Hematopoietic multipotent progenitor cell treated with erythropoietin and hydrocortisone succinate and interleukin-3 and kit ligand, for 4 days (in vitro differentiated cells): ENCODE measurements at regions not wholly inside any gene's neighbourhood (a gene's known extent, or its start where the extent isn't known, plus 50 kb on each side); places are given as distances from the start of the nearest gene placed in this dataset.
A peak's percentile ranks its signal among the peaks of the same experiment; 100 is the strongest.

Experiments
- DNase-seq: peaks from one replicate; pipeline ENCODE4 v3.0.0-alpha.2; 2015

DNA sequence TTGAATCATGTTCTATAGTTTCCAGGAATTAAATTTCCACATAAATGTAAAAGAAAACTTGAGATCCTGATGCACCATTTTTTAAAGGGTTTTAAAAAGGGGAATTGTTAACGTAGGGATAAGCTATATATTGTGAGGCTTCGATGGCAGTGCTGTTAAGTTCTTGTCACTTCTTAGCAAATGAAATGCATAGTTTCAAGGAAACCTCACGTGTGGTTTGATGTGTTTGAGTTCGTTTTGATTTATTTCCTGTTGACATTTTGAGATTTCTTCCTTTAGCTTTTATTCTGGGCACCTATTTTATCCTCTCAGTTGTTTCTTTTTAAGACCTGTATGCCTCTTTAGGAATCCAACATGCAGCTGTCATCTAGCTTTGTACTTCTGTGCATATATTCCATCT, 301.0 kb downstream of the DOCK8 start:
- DNase-seq = no peak

DNA sequence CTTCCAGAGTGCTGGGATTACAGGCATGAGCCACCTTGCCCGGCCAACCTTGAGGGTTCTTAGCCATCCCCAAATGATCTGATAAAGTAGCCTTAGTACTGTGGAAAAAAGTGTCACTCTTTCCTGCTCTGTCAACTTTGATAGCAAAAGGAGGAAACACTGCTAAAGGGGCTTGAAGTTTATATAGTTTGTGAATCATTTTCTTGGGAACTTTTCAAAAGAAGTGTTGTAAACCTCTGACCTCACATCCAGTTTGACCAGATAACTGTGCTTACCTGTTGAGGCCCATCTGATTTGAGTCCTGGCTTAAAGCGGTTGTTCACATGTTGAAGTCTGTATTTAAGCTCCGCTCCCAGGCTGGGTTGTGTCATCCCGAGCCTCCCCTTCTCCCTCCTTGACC, 303.3 kb downstream of the DOCK8 start:
- DNase-seq = no peak

- no peak for DNase-seq
Measured at GRCh38 chr9:518540-518939, 303.9 kb downstream of the DOCK8 start.

GRCh38 chr9:519579-519978, 304.9 kb downstream of the DOCK8 start:
- DNase-seq = no peak

DNA sequence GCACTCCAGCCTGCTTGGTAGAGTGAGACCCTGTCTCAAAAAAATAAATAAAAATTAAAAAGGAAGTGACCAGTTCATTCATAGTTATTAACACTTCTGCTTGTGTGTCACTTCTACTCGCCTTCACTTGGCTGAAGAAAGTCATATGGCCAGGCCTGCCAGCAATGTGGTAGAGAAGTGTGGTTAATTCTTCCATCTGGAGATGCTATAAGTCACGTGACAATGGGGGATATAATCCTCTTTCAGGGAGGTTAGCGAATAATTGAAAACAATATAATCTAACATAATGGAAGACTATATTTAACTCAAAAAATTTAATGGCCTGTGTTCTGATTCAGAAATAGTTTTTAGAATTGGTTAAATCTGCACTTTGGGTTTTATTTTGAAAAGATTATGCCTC, 305.6 kb downstream of the DOCK8 start:
- DNase-seq = no peak

- no peak for DNase-seq
Measured at GRCh38 chr9:522190-522589, 307.5 kb downstream of the DOCK8 start.

DNA sequence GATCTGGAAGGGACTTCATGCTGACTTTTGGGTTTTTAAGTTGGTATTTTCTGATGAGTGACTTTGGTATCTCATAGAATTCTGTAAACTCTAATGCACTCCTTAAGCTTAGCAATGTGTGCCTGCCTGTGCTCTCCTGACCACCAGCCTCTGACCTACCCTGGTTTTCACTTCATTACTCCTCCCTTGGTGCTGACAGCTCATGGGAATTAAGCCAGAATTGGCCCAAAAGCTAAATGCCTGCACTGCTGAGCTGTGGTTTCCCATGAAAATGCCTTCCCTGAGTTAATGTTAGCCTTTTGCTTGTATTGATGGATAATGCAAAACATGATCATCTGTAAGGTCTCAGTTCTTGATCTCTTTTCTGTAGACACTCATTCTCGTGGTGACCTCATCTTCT, 308.0 kb downstream of the DOCK8 start:
- no peak for DNase-seq

DNA sequence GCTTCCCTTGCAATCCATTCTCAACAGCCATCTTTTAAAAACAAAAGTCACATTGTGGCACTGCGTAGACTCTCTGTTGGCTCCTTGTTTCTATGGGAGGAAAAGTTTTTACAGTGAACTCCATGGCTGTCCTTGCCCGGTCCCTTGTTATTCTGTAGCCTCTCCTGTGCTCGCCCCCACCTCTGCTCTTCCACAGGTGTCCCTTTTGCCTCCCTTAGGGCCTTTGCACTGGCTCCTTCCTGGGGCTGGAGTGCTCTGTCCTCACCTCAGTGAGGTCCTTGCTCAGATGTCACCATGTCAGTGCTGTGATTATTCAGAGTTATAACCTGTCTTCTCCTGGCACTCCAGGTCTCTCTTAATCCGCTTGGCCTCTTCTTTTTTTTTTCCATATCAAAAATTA, 308.8 kb downstream of the DOCK8 start:
- DNase-seq = no peak

GRCh38 chr9:524008-524407, 309.3 kb downstream of the DOCK8 start:
- DNase-seq = no peak

DNA sequence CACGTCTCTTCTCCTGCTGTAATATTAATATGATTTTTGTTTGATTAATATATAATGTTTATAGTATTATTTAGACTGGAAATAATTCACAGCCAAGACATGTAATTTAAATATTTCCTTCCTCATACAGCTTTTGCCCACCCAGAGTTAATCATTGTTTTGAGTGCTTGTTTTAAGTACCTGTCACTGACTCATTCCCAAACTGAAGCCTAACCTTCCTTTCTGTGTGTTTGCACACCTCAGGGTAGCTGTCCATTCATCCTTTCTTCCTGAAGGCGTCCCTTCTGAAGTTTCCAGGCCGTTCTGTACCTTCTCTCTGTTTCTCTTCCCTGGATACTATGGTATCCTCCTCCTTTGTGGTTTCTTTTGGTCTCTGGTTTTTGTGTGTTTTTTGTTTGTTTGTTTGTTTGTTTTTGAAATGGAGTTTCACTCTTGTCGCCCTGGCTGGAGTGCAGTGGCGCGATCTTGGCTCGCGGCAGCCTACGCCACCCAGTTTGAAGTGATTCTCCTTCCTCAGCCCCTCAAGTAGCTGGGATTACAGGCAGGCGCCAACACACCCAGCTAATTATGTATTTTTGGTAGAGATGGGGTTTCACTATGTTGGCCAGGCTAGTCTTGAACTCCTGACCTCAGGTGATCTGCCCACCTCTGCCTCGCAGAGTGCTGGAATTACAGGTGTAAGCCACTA, 312.4 kb downstream of the DOCK8 start:
- no peak for DNase-seq

GRCh38 chr9:529731-530130, 311.8 kb upstream of the DMRT1 start:
- no peak for DNase-seq

DNA sequence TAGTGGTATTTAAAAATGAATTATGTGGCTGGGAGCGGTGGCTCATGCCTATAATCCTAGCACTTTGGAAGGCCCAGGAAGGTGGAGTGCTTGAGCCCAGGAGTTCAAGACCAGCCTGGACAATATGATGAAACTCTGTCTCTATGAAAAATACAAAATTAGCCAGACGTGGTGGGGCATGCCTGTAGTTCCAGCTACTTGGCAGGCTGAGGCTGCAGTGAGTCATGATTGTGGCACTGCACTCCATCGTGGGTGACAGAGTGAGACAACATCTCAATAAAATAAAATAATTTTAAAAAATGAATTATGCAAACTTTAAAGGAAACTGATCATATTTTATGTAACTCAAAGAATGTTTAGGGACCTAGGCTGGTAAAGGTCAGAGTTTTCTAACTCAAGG, 310.8 kb upstream of the DMRT1 start:
- DNase-seq = no peak

DNA sequence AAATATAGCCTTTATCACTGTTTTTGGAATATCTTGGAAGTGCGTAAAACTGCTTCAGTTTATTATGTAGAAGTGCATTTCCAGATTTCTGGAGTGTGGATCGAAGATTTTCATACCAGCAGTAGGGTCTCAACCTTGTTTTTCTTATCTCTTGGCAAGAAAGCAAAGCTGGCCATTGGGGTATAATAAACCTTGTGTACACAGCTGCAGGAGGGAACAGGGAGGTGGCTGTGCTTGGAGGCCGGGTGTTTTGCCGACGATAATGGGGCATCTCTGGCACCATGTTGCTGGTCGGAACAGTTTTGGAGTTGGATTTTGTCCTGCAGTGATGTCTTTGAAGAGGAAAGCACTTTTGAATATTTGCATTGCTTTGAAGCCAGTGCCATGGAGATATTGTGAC, 308.8 kb upstream of the DMRT1 start:
- no peak for DNase-seq

GRCh38 chr9:534886-535285, 306.6 kb upstream of the DMRT1 start:
- no peak for DNase-seq

- DNase-seq = no peak
Measured at GRCh38 chr9:535356-535755, 306.1 kb upstream of the DMRT1 start.

DNA sequence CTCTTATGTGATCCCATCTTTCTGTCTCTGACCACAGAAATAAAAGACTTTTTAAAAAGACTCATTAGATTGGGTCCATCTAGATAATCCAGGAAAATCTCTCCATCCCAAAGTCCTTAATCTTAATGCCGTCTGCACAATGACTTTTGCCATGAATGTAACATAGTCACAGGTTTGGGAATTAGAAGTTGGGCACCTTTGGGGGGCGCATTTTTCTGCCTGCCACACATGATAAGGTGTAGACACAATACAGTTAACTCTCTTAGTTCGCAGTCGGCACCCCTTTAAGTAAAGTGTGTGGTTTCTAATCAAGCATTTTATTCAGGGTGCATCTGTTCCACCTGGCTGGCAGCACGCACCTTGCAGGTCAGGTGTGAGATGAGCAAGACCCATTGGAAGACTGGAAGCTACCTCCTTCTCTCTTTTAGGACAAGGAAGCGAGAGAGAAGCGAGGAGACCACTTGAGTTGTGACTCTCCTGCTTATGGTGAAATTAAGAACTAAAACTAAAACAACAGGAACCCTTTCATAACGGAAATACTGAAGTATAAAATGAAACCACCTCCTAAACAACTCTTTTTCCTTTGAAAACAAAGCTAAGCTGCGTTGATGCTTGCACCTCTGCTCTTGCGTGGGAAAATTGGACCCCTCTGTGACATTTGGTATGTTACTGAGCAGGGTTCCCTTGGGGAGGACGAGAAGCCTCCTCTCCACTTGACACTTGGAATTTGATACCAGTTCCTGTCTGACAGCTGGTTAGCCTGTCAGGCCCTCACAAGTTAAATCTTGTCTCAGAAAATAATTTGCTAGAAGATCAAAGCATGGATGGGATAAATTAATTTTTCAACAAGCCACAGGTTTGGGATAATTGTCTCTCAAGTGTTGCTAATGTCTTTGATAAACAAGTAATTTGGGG, 304.6 kb upstream of the DMRT1 start:
- no peak for DNase-seq

DNA sequence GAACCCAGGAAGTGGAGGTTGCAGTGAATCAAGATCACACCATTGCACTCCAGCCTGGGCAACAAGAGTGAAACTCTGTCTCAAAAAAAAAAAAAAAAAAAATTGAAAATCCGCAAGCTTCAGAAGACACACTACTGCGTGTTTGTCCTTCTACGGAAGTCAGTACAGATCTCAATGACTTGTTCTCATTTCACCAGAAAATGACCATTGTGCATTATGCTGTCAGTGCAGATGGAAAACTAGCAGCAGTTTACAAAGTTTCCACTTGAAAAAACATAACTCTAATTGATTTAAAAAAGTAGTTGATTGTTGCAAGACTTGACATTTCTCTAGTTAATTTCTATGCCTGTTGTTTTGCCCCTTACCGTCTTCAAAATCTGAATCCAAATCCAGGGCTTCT, 298.0 kb upstream of the DMRT1 start:
- no peak for DNase-seq

GRCh38 chr9:545480-545879, 296.0 kb upstream of the DMRT1 start:
- DNase-seq = no peak

- no peak for DNase-seq
Measured at GRCh38 chr9:546235-546634, 295.3 kb upstream of the DMRT1 start.

- DNase-seq = peak; percentile 51
Measured at GRCh38 chr9:546797-547223, 294.7 kb upstream of the DMRT1 start.

GRCh38 chr9:547314-547713, 294.2 kb upstream of the DMRT1 start:
- peak; percentile 46 for DNase-seq

GRCh38 chr9:549455-549997, 292.0 kb upstream of the DMRT1 start:
- DNase-seq = no peak

- no peak for DNase-seq
Measured at GRCh38 chr9:550333-550732, 291.2 kb upstream of the DMRT1 start.
